ENCODE measurements at regions not wholly inside any gene's neighbourhood (a gene's known extent, or its start where the extent isn't known, plus 50 kb on each side); places are given as distances from the start of the nearest gene placed in this dataset.

DNA sequence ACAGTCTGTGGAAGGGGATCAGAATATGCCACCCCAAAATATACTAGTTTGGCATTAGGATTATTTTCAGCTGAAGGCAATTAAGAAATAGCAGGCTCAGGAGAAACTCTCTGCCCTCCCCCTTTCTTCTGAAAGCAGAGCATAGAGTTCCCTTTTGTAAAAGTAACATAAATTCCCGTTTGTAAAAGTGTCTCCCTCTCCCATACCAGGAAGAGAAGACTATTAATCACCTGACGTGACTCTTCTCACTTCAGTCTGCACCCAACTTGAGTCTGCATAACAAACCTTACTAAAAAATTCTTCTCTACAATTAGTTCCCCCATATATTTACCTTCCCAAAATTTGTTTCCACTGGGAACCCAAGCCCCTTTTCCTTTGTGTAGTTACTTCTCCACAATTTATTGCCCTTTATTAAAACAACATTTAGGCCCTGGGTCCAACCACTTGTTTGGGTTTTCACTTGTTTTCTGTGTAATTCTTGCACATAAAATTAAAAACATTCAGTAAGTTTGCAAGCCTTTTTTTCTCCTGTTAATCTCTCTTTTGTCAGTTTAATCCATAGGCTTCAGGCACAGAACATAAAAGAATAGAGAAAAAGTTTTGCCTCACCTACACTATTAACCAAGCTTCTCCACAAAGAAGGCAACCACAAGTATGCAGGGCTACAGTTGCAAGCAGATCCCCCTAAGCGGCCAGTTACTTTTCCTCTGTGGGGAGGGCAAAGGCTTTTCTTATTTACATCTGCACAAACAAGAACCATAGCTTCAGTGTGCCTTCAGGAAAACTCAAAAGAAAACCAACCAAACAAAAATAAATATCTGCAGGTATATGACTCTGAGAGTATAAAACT lies 73.8 kb upstream of the EPCAM start:
- Histone ChIP-seq H3K9me1 (ENCODE audit: insufficient read depth, low read length) (no peaks in the 10 kb centered on the region), H2AK9ac (replicated peaks; ENCODE audit: low read depth, low read length, poor library complexity) (no peak overlapping the region), H4K5ac (ENCODE audit: low read depth, low read length) (no peak overlapping the region), H3K9ac (ENCODE audit: low read depth, low read length) (no peak overlapping the region), H2AK5ac (ENCODE audit: low read depth, low read length) (no peak overlapping the region), H3K36me3 (ENCODE audit: control insufficient read depth, insufficient read depth, low read length) (no peaks in the 10 kb centered on the region), H3K4me1 (ENCODE audit: control insufficient read depth, insufficient read depth, low read length) (no peaks in the 10 kb centered on the region), H4K20me1 (ENCODE audit: insufficient read depth, low read length) (no peaks in the 10 kb centered on the region), H2AFZ (replicated peaks; ENCODE audit: low read length, poor library complexity) (no peak overlapping the region), H3K79me1 (ENCODE audit: low read depth in 1 of 2, low read length in 2 of 2) (no peaks in the 10 kb centered on the region), H3K4ac (ENCODE audit: low read depth, low read length) (no peak overlapping the region), H3K4me3 (ENCODE audit: insufficient read depth, low read depth, low read length) (no peak overlapping the region), H2BK120ac (ENCODE audit: low read depth, low read length) (no peak overlapping the region), H3K56ac (ENCODE audit: extremely low read depth, insufficient read depth, low read length) (no peak overlapping the region), H2BK5ac (ENCODE audit: low read depth, low read length, poor library complexity, severe bottlenecking) (no peak overlapping the region), H3K14ac (replicated peaks; ENCODE audit: low read depth, low read length) (no peak overlapping the region), H3K18ac (ENCODE audit: low read depth, low read length) (no peak overlapping the region), H3K4me2 (ENCODE audit: low read depth, low read length) (no peak overlapping the region), H2BK15ac (ENCODE audit: low read depth, low read length) (no peak overlapping the region), H4K8ac (ENCODE audit: low read depth in 2 of 2, low read length in 2 of 2) (no peak overlapping the region), H3K27ac (ENCODE audit: insufficient read depth, low read length) (no peak overlapping the region), H4K91ac (ENCODE audit: insufficient read depth, low read depth, low read length) (no peak overlapping the region), H3K9me3 (ENCODE audit: control insufficient read depth, insufficient read depth, low read length) (no peaks in the 10 kb centered on the region), H3K27me3 (ENCODE audit: control insufficient read depth, insufficient read depth, low read length) (no peaks in the 10 kb centered on the region), H3K23ac (ENCODE audit: low read depth, low read length) (no peak overlapping the region), H2BK20ac (ENCODE audit: low read depth, low read length) (no peak overlapping the region)
- ATAC-seq (ENCODE audit: low read depth): no peak; the same call in 1 of the 2 replicates
- no peak for DNase-seq
- TF ChIP-seq MAFK (IDR thresholded peaks at IDR 0.05; ENCODE audit: low read depth, low read length) (no peak), RFX5 (IDR thresholded peaks at IDR 0.05; ENCODE audit: low read depth, low read length) (no peak), RAD21 (IDR thresholded peaks at IDR 0.05; ENCODE audit: low read length) (no peak), CEBPB (IDR thresholded peaks at IDR 0.05; ENCODE audit: low read depth, low read length) (no peak), FOS (IDR thresholded peaks at IDR 0.05; ENCODE audit: low read depth, low read length) (no peak), NFE2L2 (IDR thresholded peaks at IDR 0.05; ENCODE audit: low read depth, low read length) (no peak), CHD1 (IDR thresholded peaks at IDR 0.05; ENCODE audit: low read depth, low read length) (no peak), MXI1 (IDR thresholded peaks at IDR 0.05; ENCODE audit: borderline replicate concordance, low read depth, low read length) (no peak)
- TF ChIP-seq, protein P1, sequence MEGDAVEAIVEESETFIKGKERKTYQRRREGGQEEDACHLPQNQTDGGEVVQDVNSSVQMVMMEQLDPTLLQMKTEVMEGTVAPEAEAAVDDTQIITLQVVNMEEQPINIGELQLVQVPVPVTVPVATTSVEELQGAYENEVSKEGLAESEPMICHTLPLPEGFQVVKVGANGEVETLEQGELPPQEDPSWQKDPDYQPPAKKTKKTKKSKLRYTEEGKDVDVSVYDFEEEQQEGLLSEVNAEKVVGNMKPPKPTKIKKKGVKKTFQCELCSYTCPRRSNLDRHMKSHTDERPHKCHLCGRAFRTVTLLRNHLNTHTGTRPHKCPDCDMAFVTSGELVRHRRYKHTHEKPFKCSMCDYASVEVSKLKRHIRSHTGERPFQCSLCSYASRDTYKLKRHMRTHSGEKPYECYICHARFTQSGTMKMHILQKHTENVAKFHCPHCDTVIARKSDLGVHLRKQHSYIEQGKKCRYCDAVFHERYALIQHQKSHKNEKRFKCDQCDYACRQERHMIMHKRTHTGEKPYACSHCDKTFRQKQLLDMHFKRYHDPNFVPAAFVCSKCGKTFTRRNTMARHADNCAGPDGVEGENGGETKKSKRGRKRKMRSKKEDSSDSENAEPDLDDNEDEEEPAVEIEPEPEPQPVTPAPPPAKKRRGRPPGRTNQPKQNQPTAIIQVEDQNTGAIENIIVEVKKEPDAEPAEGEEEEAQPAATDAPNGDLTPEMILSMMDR (conservative IDR thresholded peaks at IDR 0.05; ENCODE audit: low read depth, low read length): no peak
- TF ChIP-seq, protein P2, sequence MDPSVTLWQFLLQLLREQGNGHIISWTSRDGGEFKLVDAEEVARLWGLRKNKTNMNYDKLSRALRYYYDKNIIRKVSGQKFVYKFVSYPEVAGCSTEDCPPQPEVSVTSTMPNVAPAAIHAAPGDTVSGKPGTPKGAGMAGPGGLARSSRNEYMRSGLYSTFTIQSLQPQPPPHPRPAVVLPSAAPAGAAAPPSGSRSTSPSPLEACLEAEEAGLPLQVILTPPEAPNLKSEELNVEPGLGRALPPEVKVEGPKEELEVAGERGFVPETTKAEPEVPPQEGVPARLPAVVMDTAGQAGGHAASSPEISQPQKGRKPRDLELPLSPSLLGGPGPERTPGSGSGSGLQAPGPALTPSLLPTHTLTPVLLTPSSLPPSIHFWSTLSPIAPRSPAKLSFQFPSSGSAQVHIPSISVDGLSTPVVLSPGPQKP (IDR thresholded peaks at IDR 0.05; ENCODE audit: borderline replicate concordance, low read depth, low read length): no peak
- ChIA-PET POLR2A (ENCODE audit: unreplicated experiment) (interaction anchor here (0.7 kb wide), 1 partner anchor 229 kb away, joined by 11 read pairs; no protein-coding TSS in a partner anchor), CTCF (interaction anchor here (0.6 to 0.9 kb wide), 3 partner anchors 16 to 327 kb away, joined by 3 to 7 read pairs (median 4); no protein-coding TSS in a partner anchor)
- no CpG with 5 or more reads among the region's 3 CpGs for WGBS, 2 experiments (ENCODE audit: extremely low coverage in 2 of 2, insufficient read length in 1 of 2)
- intact Hi-C loops (cut with micrococcal nuclease): no loop called here
- in situ Hi-C loops (cut with MboI; ENCODE audit: low sequenced_read_pairs): no loop called here
- dilution Hi-C loops (cut with HindIII; ENCODE audit: low sequenced_read_pairs, unreplicated experiment): no loop called here
- no TSS peak for BruUV-seq (replicated peaks)

All from IMR-90 (cell line).